Kidney glomerular epithelial cell (primary cell): ENCODE measurements at regions not wholly inside any gene's neighbourhood (a gene's known extent, or its start where the extent isn't known, plus 50 kb on each side); places are given as distances from the start of the nearest gene placed in this dataset.

ENCODE experiments used
- DNase-seq: peaks from one replicate; lab custom pipeline; 2025; lab: John Stamatoyannopoulos, UW

GRCh38 chr7:25750744-25751508 lies 401.1 kb upstream of the NFE2L3 start:
- no peak for DNase-seq

GRCh38 chr7:25752154-25752553 lies 399.8 kb upstream of the NFE2L3 start:
- no peak for DNase-seq

GRCh38 chr7:25752967-25753791 lies 398.8 kb upstream of the NFE2L3 start:
- no peak for DNase-seq

GRCh38 chr7:25753837-25754236 lies 398.2 kb upstream of the NFE2L3 start:
- no peak for DNase-seq

- DNase-seq: no peak
These were observed 397.7 kb upstream of the NFE2L3 start for GRCh38 chr7:25754333-25754732.

- no peak for DNase-seq
These were observed 397.2 kb upstream of the NFE2L3 start for GRCh38 chr7:25754751-25755150.

- DNase-seq: no peak
These were observed 395.4 kb upstream of the NFE2L3 start for GRCh38 chr7:25756601-25757000.

GRCh38 chr7:25758559-25758958 lies 393.4 kb upstream of the NFE2L3 start:
- no peak for DNase-seq

GRCh38 chr7:25759286-25759685 lies 392.7 kb upstream of the NFE2L3 start:
- DNase-seq: no peak

GRCh38 chr7:25759748-25760147 lies 392.2 kb upstream of the NFE2L3 start:
- DNase-seq: no peak

- DNase-seq: no peak
These were observed 389.2 kb upstream of the NFE2L3 start for GRCh38 chr7:25762511-25763462.

- no peak for DNase-seq
These were observed 388.5 kb upstream of the NFE2L3 start for GRCh38 chr7:25763463-25763860.

- no peak for DNase-seq
These were observed 386.8 kb upstream of the NFE2L3 start for GRCh38 chr7:25765110-25765655.

- DNase-seq: no peak
These were observed 381.8 kb upstream of the NFE2L3 start for GRCh38 chr7:25770235-25770634.

GRCh38 chr7:25770670-25771069 lies 381.3 kb upstream of the NFE2L3 start:
- no peak for DNase-seq

- DNase-seq: no peak
These were observed 380.5 kb upstream of the NFE2L3 start for GRCh38 chr7:25771491-25771890.

GRCh38 chr7:25772802-25773201 lies 379.2 kb upstream of the NFE2L3 start:
- DNase-seq: no peak

GRCh38 chr7:25774675-25775074 lies 377.3 kb upstream of the NFE2L3 start:
- DNase-seq: no peak

- no peak for DNase-seq
These were observed 376.4 kb upstream of the NFE2L3 start for GRCh38 chr7:25775570-25775969.

- no peak for DNase-seq
These were observed 375.8 kb upstream of the NFE2L3 start for GRCh38 chr7:25775999-25776743.

- no peak for DNase-seq
These were observed 375.3 kb upstream of the NFE2L3 start for GRCh38 chr7:25776744-25777123.
